Umbilical cord (tissue), 1 donor: ENCODE measurements at regions not wholly inside any gene's neighbourhood (a gene's known extent, or its start where the extent isn't known, plus 50 kb on each side); places are given as distances from the start of the nearest gene placed in this dataset.

ENCODE experiments used
- DNase-seq: peaks from one replicate; pipeline ENCODE4 v3.0.0-alpha.2; 2015; ENCODE audit warnings: low spot score

DNA sequence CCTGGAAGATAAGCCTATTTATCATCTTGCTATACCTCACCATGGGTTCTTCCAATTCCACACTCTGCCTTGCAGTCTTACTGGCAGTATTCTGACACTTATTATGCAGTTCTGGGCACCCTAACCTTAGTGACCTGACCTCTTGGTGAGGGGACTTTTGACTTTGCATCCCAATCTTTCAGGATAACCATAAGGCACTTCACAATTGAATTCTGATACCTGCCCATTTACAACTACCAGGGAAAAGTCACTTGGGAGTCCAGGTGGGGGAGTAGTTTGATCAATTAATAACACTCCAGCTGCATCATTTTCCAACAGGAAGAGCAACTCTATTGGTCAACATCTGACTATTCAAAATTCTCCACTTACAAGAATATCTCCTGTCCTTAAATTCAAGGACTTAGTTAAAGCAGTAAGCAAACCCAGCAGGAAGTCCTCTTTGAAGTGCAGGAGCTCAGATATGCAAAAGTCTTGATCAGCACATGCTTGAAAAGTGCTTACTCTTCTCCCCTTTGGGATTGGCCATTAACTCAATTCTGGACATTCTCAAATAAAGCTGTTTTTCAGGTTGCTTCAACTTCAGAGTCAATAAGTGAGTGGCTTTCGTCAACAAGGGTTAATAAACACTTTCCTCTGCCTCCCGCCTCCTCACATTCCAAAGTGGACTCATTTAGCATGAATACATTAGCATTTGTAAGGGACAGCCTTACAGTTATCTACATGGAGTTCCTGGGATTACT is 177.4 kb upstream of the NRIP1 start:
- DNase-seq: no peak

DNA sequence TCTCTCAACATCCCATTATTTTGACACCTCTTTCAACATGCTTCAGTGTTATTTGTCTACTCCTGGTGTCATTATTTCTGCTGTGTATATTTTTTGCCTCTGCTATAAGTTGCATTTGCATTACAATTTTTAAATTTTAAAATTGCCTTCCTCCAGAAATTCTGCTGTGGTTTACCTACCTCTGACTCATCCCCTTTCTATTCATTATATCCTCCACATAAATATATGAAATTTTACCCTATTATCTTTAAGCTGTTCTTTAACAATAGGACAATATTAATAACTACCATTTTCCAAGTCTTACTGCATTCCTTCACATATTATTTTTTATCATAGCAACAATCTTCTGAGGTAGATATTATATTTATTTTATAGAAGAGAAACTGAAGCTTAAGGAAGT is 178.1 kb upstream of the NRIP1 start:
- DNase-seq: no peak

DNA sequence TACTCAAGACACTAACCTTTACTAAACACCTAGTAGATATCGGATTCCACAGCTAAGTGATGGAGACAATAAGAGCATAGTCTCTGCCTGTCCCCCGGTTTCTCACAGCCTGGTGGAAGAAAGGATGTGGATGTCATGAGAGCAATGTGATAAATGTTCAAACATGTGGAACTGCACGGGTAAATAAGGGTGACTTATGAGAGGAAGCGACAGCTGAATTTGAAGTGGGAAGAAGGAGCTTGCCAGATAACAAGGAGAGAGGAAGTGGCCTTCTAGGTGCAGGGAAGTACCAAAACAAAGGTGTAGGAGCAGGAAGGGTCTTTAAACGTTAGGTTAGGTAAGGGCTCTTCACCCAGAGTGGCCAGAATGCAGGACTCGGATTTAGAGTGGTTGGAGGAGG is 178.6 kb upstream of the NRIP1 start:
- no peak for DNase-seq

DNA sequence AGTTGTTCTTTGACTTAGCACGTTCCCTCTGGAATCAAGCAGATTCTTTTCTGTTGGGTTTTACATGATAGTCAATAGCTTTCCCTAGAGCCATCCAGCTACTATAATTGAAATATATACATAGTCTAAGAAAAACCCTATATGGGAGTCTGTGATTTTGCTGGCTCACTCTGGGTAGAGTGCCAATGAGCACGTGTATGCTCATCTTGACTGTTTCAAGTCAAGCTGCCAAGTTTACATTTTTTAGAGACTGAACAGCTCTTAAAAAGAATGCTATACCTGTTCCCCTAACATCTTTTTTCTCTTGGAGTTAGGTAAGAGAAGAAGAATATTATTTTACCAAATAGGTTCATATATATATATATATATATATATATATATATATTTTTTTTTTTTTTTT is 182.8 kb upstream of the NRIP1 start:
- DNase-seq: no peak

DNA sequence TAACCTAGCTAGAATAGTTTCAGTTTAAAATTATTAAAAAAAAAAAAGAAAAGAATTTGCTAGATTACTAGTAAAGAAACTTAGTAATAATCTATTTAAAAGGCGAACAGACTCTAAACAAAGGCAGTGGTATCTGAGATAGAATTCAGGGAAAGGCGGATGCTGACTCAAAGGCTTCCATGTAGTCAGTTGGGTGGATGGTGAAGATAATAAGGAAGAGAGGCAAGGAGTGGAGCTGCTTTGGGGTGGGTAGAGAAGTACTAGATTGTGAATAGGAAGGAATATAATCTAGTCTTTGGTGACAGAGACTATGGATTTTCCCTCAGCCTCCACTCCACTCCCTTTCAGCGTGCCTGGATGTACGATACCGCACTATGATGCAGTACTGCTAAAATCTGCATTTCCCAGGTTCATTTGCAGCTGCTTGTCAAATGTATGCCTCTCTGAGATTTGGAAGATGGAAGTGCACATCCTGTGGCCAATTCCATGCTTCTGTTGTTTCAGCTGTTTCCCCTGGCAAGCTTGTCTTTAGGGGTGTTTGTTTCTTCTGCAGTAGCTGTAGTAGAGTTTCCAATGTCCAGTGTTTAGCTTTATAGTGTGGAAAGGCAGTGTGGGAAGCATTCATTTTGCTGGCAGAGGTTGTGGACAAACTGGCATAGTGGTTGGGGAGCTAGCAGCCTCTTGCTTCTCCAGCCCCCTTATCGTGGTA is 184.6 kb upstream of the NRIP1 start:
- DNase-seq: no peak

DNA sequence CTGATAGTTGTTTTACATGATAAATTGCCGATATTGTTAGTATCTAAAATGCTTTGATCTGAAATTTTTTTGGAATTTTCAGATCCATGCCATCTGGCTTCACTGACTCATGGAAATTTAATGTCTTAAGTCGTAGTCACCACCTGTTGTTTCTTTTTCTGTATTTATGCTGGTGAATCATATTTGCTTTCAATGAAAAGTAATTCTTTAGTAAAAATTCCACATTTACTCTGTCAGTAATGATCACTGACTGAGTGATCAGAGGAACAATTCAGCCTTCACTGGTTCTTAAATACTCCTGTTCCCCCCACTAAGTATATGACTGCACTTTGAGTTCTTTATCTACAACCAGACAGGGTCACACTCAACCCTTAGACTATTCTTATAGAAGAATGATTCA is 185.6 kb upstream of the NRIP1 start:
- DNase-seq: no peak

DNA sequence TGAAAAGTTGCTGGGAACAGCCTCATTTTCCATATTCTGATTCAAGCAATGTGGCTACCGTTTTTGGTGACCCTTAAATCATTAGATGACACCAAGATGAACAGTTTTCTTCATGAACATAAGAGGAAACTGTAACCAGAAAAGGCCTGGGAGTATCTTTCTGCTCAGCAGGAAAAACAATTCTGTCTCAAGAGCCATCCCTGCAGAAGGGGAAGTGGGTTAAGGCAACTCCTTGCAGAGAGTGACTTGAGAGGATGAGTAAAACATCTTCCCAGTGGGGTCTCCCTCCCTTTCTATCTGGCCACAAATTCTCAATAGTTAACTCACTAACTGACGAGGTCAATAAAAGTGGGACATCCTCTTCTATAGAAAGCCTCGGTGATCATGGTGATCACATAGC is 187.6 kb upstream of the NRIP1 start:
- DNase-seq: no peak

DNA sequence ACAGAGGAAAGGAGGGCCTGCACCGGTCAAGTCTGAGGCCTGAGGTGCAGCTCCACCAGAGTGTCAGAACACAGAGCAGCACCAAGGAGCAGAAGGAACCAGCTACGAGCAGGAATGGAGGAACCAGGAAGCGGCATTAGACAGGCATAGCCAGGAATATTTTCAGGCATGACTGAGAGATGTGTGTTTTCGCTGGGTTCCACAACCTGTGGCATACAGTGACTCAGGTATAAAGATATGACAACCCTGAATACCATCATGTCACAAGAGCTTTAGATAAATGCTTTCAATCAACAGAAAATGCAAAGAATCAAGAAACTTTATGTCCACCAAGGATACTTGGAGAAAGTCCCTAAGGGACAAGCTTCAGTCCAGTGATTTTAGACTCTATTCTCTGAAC is 189.3 kb upstream of the NRIP1 start:
- DNase-seq: no peak

DNA sequence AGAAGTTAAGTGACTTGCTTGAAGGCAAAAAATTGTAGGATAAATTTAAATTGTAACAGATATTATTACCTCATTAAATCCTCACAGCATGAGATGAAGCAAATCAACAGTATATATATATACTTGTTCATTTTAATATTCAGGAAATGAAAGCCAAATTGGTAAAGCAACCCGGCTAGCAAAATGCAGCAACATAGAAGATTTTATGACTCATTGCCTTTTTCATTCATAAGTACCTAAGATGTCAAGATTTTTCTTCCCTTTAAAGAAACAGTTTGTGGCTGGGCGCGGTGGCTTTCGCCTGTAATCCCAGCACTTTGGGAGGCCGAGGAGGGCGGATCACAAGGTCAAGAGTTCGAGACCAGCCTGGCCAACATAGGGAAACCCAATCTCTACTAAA is 190.5 kb upstream of the NRIP1 start:
- DNase-seq: no peak

DNA sequence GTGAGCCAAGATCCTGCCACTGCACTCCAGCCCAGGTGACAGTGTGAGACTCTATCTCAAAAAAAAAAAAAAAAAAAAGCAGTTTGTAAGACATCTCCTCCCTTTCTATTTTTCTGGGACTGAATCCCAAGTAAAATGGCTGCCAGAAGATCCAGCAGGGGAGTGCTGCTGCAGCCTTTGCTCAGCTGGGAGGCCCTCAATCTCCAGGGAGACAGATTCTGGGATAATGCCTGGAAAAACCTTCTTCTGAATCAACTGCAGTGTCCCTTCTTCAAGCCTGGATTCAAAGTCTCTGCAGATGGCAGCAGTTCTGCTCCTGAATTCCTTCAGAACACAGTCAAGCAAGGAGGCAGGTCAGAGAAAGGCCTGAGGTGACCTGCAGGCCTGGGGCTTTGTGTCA is 191.0 kb upstream of the NRIP1 start:
- DNase-seq: no peak

DNA sequence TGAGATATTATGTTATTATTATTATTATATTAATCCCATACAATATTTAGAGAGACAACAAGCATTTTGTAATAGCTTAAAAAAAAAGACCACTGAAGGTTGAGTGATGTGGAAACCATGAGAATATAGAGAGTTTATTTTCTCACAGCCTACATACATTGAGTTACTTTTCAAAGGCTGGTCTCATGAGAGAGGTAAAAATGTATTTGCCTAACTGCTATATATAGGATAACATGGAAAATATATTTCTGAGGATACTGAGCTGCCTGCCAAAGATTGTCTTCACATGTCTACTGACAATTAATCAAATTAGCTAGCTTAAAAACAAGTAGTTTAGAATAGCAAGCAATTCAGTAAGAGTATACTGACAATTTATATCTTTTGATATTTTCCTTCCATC is 192.2 kb upstream of the NRIP1 start:
- no peak for DNase-seq

DNA sequence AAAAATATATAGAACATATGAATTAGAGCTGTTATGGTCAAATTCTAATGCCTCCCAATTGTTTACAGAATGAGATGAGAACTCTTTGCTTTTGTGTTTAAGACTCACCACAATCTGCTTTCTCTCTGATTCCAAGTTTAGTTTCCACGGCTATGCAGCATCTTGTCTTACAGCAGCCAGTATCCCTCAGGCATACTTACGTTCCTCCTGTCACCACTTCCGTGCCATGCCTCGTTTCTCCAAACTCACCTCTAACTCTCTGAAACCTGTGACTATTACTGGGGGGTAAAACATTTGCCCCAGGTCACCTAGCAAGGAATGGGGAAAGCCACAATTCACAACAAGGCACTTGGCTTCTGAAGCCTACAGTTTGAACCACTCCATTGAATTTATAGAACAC is 192.8 kb upstream of the NRIP1 start:
- DNase-seq: no peak

DNA sequence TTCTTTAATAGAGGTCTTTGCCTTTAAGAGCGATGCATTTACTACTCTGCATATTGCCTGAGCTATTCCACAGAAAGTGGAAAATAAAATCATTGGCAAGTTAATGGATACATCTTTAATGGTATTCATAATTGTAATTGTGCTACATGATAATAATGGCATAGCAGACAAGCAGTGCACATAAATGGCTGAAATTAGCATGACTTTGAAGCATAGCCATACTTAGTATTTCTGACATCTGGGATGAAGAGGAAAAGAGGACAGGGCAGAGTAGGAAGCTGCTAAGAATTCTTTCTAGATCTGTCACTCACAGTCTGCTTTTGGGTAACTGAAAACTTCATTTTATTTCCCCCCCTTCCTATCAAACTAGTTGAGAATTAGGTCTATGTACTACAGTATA is 195.0 kb upstream of the NRIP1 start:
- no peak for DNase-seq

DNA sequence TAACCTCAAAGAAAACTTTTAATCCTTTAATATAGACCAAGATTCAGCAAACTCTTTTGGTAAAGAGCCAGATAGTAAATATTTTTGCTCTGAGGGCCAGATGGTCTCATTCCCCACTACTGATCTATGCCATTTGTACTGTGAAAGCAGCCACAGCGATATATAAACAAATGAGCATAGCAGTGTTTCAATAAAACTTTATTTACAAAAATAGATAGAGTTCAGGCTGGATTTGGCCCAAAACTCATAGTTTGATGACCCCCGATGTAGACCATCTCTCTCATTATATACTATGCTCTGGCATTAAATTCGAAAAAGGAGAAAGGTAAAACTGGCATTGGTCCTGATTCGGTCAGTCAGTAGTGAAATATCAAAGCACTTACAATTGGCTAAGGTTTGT is 195.8 kb upstream of the NRIP1 start:
- DNase-seq: no peak

DNA sequence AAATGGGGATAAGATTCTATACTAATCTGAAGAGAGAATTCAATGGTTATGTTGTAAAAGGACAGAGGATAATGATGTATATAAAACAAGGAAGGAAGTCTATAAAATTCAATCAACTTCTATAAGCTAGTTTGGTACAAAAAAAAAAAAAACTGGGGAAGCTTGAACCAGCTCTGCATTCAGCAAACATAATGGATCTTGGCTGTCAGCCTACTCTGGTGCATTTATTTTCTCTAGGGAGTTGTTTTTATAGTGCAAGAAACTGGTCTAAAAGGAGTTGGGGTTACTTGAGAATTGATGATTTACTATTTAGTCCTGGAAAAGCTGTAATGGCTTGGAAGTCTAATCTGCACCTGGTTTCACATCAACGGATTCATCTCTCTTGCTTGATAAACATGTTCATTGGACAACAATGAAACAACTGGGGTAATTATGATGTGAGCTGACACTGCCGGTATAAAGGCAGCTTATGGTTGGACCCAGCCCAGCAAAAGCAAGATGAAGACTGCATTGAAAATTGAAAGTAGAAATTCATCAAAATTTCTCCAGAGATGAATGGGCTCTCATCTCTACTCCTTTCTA is 199.4 kb upstream of the NRIP1 start:
- no peak for DNase-seq

DNA sequence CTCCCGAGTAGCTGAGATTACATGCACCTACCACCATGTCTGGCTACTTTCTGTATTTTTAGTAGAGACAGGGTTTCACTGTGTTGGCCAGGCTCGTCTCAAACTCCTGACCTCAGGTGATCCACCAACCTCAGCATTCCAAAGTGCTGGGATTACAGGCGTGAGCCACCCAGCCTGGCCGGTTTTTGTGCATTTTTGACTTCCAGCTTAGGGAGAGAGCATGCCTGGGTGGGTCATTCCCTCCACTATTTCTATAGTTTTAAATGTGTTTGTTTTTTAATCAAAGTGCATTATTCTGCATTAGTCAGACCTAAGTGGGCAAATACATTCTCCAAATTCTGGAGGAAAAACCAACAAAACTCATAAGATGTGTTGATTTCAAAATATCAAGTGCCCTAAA is 207.4 kb upstream of the NRIP1 start:
- DNase-seq: no peak

DNA sequence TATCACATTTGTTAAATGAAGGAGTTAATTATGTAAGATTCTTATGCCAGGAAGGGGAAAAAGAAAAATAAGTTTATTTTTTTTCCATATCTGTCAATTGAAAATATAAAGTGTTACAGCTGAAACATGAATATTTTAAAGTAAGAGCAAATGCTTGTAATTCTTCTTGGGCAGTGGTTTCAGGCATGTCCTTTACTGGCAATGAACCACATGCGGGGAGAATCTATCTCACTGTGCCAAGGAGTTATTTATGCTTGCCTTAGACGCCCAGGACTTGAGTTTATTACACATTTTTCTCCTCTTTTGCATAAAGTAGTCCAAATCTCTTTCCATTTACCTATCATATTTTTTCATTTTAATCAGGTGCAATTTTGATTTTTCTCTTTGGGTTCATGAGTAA is 207.8 kb upstream of the NRIP1 start:
- DNase-seq: peak; percentile 10

DNA sequence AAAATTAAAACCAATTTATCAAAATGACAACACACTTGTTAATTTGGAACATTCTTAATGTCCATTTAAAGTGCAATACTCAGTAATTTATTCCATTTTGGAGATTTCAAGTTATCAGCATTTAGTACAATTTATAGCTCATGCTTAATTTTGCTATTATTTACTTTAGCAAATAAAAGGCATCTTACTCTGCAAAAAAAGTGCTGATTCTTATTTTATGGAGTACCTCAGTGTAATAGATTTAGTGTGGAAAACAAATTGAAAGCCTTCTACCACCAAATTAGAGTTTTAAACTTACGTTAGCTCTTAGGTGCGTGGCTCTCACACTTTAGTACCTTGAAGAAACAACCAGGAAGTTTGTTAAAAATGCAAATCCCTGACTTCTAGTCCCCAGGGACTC is 208.4 kb upstream of the NRIP1 start:
- no peak for DNase-seq

DNA sequence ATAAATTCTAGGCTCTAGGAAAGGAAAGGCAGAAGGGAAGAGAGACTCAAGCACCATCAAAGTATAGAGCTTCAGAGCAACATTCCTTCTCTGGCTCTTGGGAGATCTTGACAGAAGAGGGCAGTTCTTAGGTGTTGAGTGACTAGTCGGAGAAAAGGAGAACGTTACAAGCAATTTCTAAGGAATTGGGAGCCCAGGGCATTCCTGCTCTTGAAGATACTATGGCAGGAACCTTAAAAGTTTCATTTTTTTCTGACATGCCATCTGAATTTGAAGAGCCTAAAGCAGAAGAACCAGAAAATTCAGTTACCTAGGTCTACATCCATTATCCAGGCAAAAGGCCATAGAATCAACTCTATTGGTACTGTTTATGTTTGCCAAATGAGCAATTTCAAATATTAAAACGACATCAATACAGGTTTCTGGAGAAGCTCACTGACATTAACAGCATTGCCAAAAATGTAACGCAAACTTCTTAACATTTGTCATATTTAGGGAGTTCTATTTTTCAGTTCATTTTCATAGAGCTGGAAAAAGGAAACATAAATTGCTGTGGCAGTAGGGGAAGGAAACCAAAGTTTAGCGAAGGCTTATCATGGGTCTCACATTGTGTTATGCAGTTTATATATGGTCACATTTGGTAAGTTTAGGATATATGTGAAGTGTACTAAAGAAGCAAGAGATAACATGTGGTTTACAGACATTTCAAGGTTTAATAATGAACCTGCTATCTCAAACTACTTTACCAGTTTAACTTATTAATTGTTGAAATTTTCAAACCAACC is 210.1 kb upstream of the NRIP1 start:
- DNase-seq: no peak

DNA sequence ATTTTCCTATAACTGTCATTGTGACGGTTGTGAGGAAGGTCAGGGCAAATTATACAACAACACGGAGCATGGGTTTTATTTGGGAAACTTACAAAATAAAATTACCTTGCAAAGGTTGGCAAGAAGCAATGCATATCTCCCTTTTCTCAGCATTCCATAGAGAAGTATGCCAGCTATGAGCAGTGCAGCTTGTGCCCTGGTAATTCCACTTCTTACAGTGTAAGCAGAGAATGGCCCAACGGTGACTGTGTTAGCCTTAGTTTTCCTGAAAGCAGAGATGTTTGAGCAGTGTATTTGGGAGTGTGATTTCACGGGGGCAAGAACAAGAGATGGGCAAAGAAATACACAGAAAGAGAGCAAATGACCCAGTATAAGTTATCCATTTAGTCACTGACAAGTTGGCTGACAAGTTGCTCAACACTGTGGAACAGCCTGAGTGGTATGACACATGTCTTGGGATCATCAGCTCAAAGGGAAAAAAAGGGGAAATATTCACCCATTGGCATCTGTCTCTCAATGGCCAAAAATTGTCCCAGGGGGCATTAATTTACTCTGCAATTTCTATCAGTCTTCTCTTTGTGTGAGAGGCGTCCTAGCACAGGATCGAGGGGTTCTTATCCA is 210.9 kb upstream of the NRIP1 start:
- DNase-seq: no peak

DNA sequence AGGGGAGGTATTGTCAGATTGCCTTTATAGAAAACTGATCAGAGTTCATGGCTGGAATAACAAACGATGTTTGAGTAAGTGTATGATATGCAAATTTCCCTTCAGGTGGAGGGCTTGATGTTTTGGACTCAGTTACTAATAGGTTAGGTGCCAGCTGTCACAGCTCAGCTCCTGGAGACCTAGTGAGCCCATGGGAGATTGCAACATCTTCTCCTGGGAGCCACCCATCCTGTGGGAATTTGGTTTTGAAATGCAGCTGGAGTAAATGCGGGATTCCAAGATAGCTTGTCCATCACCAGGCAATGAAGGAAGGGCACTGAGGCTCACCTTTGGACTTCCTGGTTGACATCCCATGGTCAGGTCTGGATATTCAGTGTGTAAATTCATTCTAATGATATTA is 211.4 kb upstream of the NRIP1 start:
- no peak for DNase-seq

DNA sequence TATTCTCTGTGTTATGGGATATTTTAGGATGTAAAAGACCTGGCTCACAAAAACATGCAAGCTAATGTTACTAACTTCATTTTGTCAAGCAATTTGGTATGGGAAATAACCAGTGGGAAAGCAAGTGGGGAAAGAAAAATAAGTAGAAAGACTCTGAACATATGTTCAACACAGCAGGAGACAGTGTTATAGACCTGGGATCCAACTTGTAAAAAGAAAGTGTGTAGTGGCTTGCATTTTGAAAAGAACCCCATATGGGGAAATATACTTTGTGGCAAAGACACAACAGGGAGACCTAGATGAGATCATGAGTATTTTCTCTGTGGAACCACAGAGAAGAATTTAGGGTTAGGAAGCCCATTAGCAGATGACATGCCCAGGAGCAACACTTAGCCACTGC is 212.7 kb upstream of the NRIP1 start:
- DNase-seq: no peak
